GM18868 (cell line): ENCODE measurements at regions not wholly inside any gene's neighbourhood (a gene's known extent, or its start where the extent isn't known, plus 50 kb on each side); places are given as distances from the start of the nearest gene placed in this dataset.

Experiments used
- ATAC-seq: cut with Tn5 transposase; IDR thresholded peaks from one replicate; pipeline ENCODE4 v1.9.1; 2021; ENCODE audit warnings: mild to moderate bottlenecking, moderate library complexity; ENCODE audit not compliant: unreplicated experiment

DNA sequence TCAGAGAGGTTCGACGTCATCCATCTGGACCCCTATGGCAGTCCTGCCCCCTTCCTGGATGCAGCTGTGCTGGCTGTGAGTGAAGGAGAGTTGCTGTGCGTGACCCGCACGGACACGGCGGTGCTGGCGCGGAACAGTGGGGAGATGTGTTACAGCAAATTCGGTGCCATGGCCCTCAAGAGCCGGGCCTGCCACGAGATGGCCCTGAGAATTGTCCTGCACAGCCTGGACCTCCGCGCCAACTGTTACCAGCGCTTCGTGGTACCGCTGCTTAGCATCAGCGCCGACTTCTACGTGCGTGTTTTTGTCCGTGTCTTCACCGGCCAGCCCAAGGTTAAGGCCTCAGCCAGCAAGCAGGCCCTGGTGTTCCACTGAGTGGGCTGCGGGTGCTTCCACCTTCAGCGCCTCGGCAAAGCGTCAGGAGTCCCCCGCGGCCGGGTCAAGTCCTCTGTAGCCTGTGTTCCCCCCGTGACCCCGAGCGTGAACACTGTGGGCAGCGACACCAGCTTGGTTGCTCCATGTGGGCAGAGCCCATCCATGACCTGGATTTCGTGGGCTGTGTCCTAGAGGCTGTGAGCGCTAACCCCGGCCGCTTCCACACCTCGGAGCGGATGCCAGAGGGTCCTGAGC lies 186.7 kb upstream of the SLITRK2 start:
- no peak for ATAC-seq

- ATAC-seq = no peak
Observed at GRCh38 chrX:145631461-145631951, 186.1 kb upstream of the SLITRK2 start.

- ATAC-seq = no peak
Observed at GRCh38 chrX:145654486-145654885, 163.1 kb upstream of the SLITRK2 start.

DNA sequence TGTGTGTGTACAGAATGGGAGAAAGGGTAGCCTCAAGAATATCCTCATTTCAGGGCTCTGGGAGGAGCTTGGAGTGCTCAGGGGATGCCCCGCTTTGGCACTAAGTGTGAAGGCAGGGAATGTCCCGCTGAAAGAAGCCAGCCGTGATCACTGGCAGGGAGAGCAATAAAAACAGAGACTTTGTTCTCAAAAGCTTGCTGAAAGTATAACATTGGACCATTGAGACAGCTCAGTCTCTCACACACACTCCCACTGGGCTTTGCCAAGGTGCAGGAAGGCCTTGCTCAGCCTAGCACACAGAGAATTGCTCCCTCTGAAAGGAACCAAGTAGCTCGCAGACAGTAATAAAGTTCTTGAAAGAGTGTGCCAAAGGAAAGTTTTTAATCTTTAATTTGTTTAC lies 143.8 kb upstream of the SLITRK2 start:
- ATAC-seq = no peak

DNA sequence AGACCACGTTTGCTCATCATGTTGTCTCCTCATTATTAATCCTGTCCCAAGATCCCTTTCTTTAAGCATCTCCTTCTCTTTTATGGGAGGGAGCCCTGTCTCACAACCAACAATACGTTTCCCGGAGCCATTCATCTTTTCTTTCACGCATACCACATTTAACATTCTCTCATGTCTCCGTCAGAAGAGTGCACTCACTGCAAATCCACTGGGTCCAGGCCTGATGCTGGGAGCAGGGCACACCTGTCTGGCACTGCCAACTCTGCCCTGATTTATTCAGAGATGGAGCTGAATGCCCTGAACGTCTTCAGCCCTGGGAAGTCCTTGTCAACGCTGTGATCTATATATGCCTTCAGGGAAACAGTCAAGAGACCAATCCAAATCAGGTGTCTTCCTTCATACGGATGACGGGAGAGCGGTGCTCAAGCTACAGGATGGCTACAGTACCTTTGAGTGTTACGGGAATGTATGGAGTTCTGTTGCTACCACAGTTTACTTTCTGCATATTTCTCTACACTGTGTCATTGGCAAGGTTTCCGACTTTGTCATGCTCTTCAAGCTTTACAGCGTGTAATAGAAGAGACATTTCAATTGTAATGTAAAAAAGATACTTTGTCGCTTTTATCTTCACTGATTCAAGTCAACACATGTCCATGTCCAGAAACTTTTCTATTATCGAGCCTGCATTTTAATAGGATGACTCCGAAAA lies 140.4 kb upstream of the SLITRK2 start:
- no peak for ATAC-seq

GRCh38 chrX:145682518-145683298 lies 134.9 kb upstream of the SLITRK2 start:
- no peak for ATAC-seq

GRCh38 chrX:145687146-145687545 lies 130.5 kb upstream of the SLITRK2 start:
- ATAC-seq = no peak

DNA sequence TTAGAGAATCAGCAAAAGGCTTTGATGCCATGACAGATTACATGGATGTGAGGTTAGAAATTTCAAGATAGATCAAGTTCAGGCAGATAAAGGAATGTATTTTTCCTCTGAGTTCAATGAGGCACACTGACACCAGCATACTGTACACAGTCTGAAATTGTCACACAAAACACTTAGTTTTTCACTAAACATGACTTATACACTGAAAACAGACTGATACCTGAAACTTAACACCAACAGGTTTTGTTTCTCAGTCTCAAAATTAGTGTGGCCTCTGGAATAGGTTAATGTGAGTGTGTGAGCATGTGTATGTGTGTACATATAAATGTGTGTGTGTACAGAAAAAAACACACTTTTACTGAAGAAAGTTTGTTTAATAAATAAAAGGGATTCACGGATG lies 129.9 kb upstream of the SLITRK2 start:
- ATAC-seq = no peak

DNA sequence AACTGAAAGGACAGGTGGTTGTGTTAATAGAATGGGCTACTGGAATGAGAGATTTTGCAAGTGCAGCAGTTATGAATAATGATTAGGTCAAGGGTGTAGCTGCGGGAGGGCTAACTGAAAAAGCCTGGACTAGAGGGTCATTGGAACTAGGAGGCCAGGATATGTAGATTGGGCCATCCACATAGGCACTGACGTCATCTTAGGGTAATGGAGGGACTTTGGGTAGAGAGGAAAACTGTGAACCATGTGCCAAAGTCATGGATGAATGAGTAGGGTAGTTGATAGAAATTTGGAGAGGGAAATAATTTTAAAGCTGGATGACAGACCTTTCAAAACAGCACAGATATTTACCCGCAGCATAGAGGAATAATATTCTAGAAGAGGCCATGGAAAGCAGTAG lies 123.6 kb upstream of the SLITRK2 start:
- no peak for ATAC-seq

GRCh38 chrX:145715641-145716138 lies 101.9 kb upstream of the SLITRK2 start:
- no peak for ATAC-seq

DNA sequence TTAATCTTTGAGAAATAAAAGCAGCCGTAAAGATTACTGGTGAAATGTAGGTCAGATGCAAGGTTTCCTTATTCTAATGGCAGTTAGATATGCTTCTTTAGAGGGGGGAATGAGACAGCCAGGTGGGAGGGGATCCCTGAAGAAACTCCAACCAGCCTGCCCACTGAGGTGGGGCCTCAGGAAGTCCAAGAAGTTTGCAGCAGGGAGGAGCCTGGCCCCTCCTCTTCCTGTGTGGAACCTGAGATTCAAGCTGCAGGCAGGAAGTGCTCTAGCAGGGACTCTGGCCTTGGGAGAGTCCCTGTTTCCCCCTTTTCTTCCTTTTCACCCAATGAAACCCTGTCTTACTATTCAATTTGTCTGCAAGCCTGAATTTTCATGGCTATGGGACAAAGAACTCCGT lies 101.4 kb upstream of the SLITRK2 start:
- ATAC-seq = no peak

DNA sequence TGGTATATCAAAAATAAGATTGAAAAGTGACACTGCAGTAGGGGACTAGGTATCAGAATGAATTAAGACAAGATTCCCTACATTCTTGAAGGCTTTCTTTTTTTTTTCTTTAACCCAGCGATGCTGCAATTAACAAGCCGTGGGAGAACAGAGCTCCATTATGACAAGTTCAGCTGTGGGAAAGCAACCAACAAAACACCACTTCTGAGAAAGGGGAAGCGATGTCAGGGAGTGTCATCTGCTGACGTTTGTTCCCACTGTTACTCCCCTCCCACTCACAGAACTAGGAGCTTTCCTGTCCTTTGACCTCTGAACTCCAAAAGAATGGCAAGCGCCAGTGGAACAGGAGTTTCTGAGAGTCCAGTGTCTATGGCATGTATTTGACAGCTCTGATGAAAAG lies 90.2 kb upstream of the SLITRK2 start:
- ATAC-seq = no peak

- no peak for ATAC-seq
Observed at GRCh38 chrX:145729635-145730034, 88.0 kb upstream of the SLITRK2 start.

- no peak for ATAC-seq
Observed at GRCh38 chrX:145735036-145735435, 82.6 kb upstream of the SLITRK2 start.

DNA sequence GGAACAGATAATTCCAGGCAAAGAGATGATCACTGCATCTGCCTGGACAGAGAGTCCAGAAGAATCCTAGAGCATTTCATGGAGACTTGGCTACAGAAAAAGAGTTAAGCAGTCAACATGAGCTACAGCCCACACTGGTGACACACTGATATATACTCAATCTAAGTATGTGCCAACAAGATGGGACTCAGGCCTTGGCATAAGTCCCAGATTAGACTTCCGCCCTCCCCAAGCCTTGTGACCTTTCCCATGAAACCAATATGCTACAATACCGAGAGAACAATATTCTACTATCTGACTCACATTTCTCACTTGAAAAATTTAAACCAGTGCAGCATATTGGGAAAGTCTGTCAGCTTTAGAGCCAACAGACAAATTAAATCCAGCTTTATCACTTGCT lies 65.7 kb upstream of the SLITRK2 start:
- no peak for ATAC-seq
